H9 (cell line): ENCODE measurements at regions not wholly inside any gene's neighbourhood (a gene's known extent, or its start where the extent isn't known, plus 50 kb on each side); places are given as distances from the start of the nearest gene placed in this dataset.

Experiments
- DNase-seq: peaks from one replicate; pipeline ENCODE4 v3.0.0-alpha.2; 2017
- H2AFZ ChIP-seq: one replicate; pipeline ENCODE4 v1.6.1; 2013; ENCODE audit warnings: mild to moderate bottlenecking, low read length, control low read depth, moderate library complexity
- H2AK5ac ChIP-seq: 2 replicates; pipeline ENCODE4 v1.6.1; 2013; ENCODE audit warnings: low read length, control low read depth, mixed read lengths; ENCODE audit not compliant: insufficient read length
- H2BK120ac ChIP-seq: one replicate; pipeline ENCODE4 v1.6.1; 2013; ENCODE audit warnings: low read depth, mild to moderate bottlenecking, low read length, control low read depth, inconsistent platforms; ENCODE audit not compliant: poor library complexity, severe bottlenecking
- H2BK12ac ChIP-seq: 2 replicates; pipeline ENCODE4 v1.6.1; 2013; ENCODE audit warnings: low read length, control low read depth, mixed read lengths, low read depth; ENCODE audit not compliant: insufficient read length
- H2BK15ac ChIP-seq: 2 replicates; pipeline ENCODE4 v1.6.1; 2013; ENCODE audit warnings: low read depth, low read length, control low read depth
- H2BK20ac ChIP-seq: one replicate; pipeline ENCODE4 v1.6.1; 2013; ENCODE audit warnings: low read depth, mild to moderate bottlenecking, low read length, control low read depth, inconsistent platforms; ENCODE audit not compliant: poor library complexity, severe bottlenecking
- H2BK5ac ChIP-seq: 2 replicates; pipeline ENCODE4 v1.6.1; 2013; ENCODE audit warnings: low read length, control low read depth, mixed read lengths; ENCODE audit not compliant: insufficient read length
- H3K14ac ChIP-seq: 2 replicates; pipeline ENCODE4 v1.6.1; 2013; ENCODE audit warnings: low read length, control low read depth; ENCODE audit not compliant: insufficient read depth
- H3K18ac ChIP-seq: 2 replicates; pipeline ENCODE4 v1.6.1; 2013; ENCODE audit warnings: low read depth, mild to moderate bottlenecking, mixed read lengths, low read length, control low read depth; ENCODE audit not compliant: insufficient read length
- H3K23ac ChIP-seq: 2 replicates; pipeline ENCODE4 v1.6.1; 2013; ENCODE audit warnings: low read length, control low read depth, mixed read lengths, low read depth; ENCODE audit not compliant: insufficient read length
- H3K23me2 ChIP-seq: 2 replicates; pipeline ENCODE4 v1.6.1; 2013; ENCODE audit warnings: low read depth, mild to moderate bottlenecking, mixed read lengths, low read length, control low read depth; ENCODE audit not compliant: insufficient read length, poor library complexity, severe bottlenecking
- H3K27ac ChIP-seq: 2 replicates; pipeline ENCODE4 v1.5.1; 2013; ENCODE audit warnings: low read length, control low read depth, mixed read lengths, low read depth; ENCODE audit not compliant: insufficient read length
- H3K27me3 ChIP-seq: 2 replicates; pipeline ENCODE4 v1.6.1; 2013; ENCODE audit warnings: low read length, control low read depth, inconsistent platforms; ENCODE audit not compliant: insufficient read depth
- H3K4ac ChIP-seq: 2 replicates; pipeline ENCODE4 v1.6.1; 2013; ENCODE audit warnings: low read depth, mild to moderate bottlenecking, control low read depth, inconsistent platforms, low read length, moderate library complexity
- H3K4me1 ChIP-seq: 2 replicates; pipeline ENCODE4 v1.6.1; 2013; ENCODE audit warnings: low read length, control low read depth, inconsistent platforms; ENCODE audit not compliant: insufficient read depth
- H3K4me2 ChIP-seq: 2 replicates; pipeline ENCODE4 v1.6.1; 2013; ENCODE audit warnings: low read length, control low read depth, mixed read lengths; ENCODE audit not compliant: insufficient read length, insufficient read depth
- H3K56ac ChIP-seq: 2 replicates; pipeline ENCODE4 v1.6.1; 2013; ENCODE audit warnings: low read depth, mild to moderate bottlenecking, mixed read lengths, low read length, control low read depth; ENCODE audit not compliant: insufficient read length
- H3K79me1 ChIP-seq: 2 replicates; pipeline ENCODE4 v1.6.1; 2013; ENCODE audit warnings: low read depth, mild to moderate bottlenecking, moderate library complexity, low read length, control low read depth, inconsistent platforms; ENCODE audit not compliant: insufficient read depth, poor library complexity, severe bottlenecking
- H3K79me2 ChIP-seq: 2 replicates; pipeline ENCODE4 v1.6.1; 2013; ENCODE audit warnings: low read length, control low read depth, inconsistent platforms; ENCODE audit not compliant: insufficient read depth
- H3K9ac ChIP-seq: 2 replicates; pipeline ENCODE4 v1.6.1; 2013; ENCODE audit warnings: low read length, control low read depth, mixed read lengths; ENCODE audit not compliant: insufficient read length; ENCODE audit errors: extremely low read depth
- H3K9me3 ChIP-seq: one replicate; pipeline ENCODE4 v1.6.1; 2013; ENCODE audit warnings: low read depth, low read length, inconsistent platforms; ENCODE audit not compliant: control insufficient read depth
- H3T11ph ChIP-seq: one replicate; pipeline ENCODE4 v1.6.1; 2013; ENCODE audit warnings: mild to moderate bottlenecking, low read length, control low read depth, inconsistent platforms
- H4K20me1 ChIP-seq: one replicate; pipeline ENCODE4 v1.6.1; 2013; ENCODE audit not compliant: control insufficient read depth, insufficient read length, insufficient read depth
- H4K5ac ChIP-seq: 2 replicates; pipeline ENCODE4 v1.6.1; 2013; ENCODE audit warnings: low read depth, mild to moderate bottlenecking, mixed read lengths, low read length, control low read depth; ENCODE audit not compliant: insufficient read length
- H4K8ac ChIP-seq: replicated peaks from 2 replicates; pipeline ENCODE4 v1.6.1; 2013; ENCODE audit warnings: low read length, control low read depth, mixed read lengths, low read depth; ENCODE audit not compliant: insufficient read length
- H4K91ac ChIP-seq: 2 replicates; pipeline ENCODE4 v1.6.1; 2013; ENCODE audit warnings: low read depth, mild to moderate bottlenecking, moderate library complexity, mixed read lengths, low read length, control low read depth; ENCODE audit not compliant: insufficient read length
- H3K27ac Mint-ChIP-seq, 3 experiments: 2 replicates in 2 of 3; 3 replicates in 1 of 3; pipeline ENCODE4 v1.8.0; 2020 to 2021; ENCODE audit warnings: mixed read lengths in 3 of 3, mild to moderate bottlenecking in 1 of 3, moderate library complexity in 1 of 3
- H3K27me3 Mint-ChIP-seq: 2 replicates; pipeline ENCODE4 v1.8.0; 2021; ENCODE audit warnings: low read depth, mild to moderate bottlenecking, moderate library complexity, mixed read lengths
- H3K36me3 Mint-ChIP-seq, 3 experiments: 2 replicates in 2 of 3; 3 replicates in 1 of 3; pipeline ENCODE4 v1.8.0; 2020 to 2021; ENCODE audit warnings: low read depth in 3 of 3, mixed read lengths in 3 of 3; ENCODE audit not compliant: insufficient read depth in 1 of 3
- H3K4me1 Mint-ChIP-seq, 2 experiments: 2 replicates each; pipeline ENCODE4 v1.8.0; 2020; ENCODE audit warnings: mixed read lengths in 2 of 2
- H3K4me3 Mint-ChIP-seq, 2 experiments: 2 replicates in 1 of 2; 3 replicates in 1 of 2; pipeline ENCODE4 v1.8.0; 2020 to 2021; ENCODE audit warnings: mild to moderate bottlenecking in 2 of 2, mixed read lengths in 2 of 2, moderate library complexity in 1 of 2
- H3K9me3 Mint-ChIP-seq, 2 experiments: 2 replicates in 1 of 2; 3 replicates in 1 of 2; pipeline ENCODE4 v1.8.0; 2020; ENCODE audit warnings: mild to moderate bottlenecking in 2 of 2, mixed read lengths in 2 of 2, moderate library complexity in 1 of 2
- CTCF ChIP-seq: fragments of 200-600 bp; sonication (generic); conservative IDR thresholded peaks from 3 replicates; pipeline ENCODE4 v1.8.0; 2021; ENCODE audit warnings: antibody characterized with exemption, mild to moderate bottlenecking
- WGBS: extraction: QIAGEN DNeasy Blood & Tissue Kit; methylation state at CpG from one replicate; pipeline ENCODE4 v1.1.7; 2013; ENCODE audit warnings: missing lambda C conversion rate, low lambda C conversion rate, mixed read lengths; ENCODE audit not compliant: insufficient read length; ENCODE audit errors: extremely low coverage; 5-methylcytosine and 5-hydroxymethylcytosine counted together

GRCh38 chr1:195794225-195794624, 814.0 kb downstream of the KCNT2 start:
- Histone ChIP-seq H3K9me3 (peaks cover 10% of the 10 kb centered on the region), H3K9ac (no peak overlapping the region), H3K23ac (no peak overlapping the region), H3K18ac (no peak overlapping the region), H4K91ac (no peak overlapping the region), H2BK12ac (no peak overlapping the region), H3K4me1 (no peaks in the 10 kb centered on the region; the same call in 1 of the 2 replicates), H3K4me2 (no peak overlapping the region), H3K23me2 (no peaks in the 10 kb centered on the region), H2BK15ac (no peak overlapping the region), H3K14ac (no peak overlapping the region), H3K79me1 (no peaks in the 10 kb centered on the region), H2AK5ac (no peak overlapping the region), H3T11ph (no peak overlapping the region), H4K5ac (no peak overlapping the region), H2BK20ac (no peak overlapping the region), H3K27ac (no peak overlapping the region), H4K8ac (no peak overlapping the region), H2AFZ (no peak overlapping the region), H3K27me3 (no peaks in the 10 kb centered on the region), H2BK5ac (no peak overlapping the region), H3K56ac (no peak overlapping the region), H4K20me1 (no peaks in the 10 kb centered on the region), H2BK120ac (no peak overlapping the region), H3K79me2 (no peaks in the 10 kb centered on the region), H3K4ac (no peak overlapping the region)
- Mint-ChIP-seq H3K36me3 (peaks cover 0 to 4% (median 0%) of the 10 kb centered on the region in 3 experiments; a peak in 1 of 7 replicates), H3K9me3 (peaks cover 0 to 2% of the 10 kb centered on the region in 2 experiments; a peak in 2 of 5 replicates), H3K4me1 (peaks cover 4 to 5% of the 10 kb centered on the region in 2 experiments), H3K4me3 (no peak overlapping the region), H3K27ac (peak overlapping the region in 1 of 3 experiments; percentile 19; a peak in 2 of 7 replicates), H3K27me3 (no peaks in the 10 kb centered on the region)
- no peak for TF ChIP-seq CTCF
- no peak for DNase-seq
- no CpG with 5 or more reads among the region's 3 CpGs for WGBS
